Muscle of arm (tissue), 1 donor: ENCODE measurements at regions not wholly inside any gene's neighbourhood (a gene's known extent, or its start where the extent isn't known, plus 50 kb on each side); places are given as distances from the start of the nearest gene placed in this dataset.
A peak's percentile ranks its signal among the peaks of the same experiment; 100 is the strongest.
"Not testable (repeated sequence)": the region's sequence is repeated elsewhere in the genome, so short reads cannot be mapped to it uniquely, and the experiment has no call there.

Source experiments
- DNase-seq: peaks from one replicate; pipeline ENCODE4 v3.0.0-alpha.2; 2013

DNA sequence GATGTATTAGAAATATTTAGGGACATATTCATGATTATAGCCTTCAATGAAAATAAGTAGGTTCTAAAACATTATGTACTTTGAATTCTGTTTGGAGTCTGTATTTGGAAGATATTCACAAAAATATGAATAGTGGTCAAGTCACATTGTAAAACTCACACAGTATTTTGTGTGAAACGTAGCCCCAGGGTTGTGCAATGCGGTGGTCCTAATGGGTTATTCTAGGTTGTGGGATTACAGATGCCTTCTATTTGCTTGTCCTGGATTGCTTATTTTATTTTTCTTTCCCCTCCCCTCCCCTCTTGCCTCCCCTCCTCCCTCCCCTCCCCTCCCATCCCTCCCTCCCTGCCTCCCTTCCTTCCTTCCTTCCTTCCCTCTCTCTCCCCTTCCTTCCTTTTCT lies 93.7 kb upstream of the THUMPD2 start:
- DNase-seq, result no peak

DNA sequence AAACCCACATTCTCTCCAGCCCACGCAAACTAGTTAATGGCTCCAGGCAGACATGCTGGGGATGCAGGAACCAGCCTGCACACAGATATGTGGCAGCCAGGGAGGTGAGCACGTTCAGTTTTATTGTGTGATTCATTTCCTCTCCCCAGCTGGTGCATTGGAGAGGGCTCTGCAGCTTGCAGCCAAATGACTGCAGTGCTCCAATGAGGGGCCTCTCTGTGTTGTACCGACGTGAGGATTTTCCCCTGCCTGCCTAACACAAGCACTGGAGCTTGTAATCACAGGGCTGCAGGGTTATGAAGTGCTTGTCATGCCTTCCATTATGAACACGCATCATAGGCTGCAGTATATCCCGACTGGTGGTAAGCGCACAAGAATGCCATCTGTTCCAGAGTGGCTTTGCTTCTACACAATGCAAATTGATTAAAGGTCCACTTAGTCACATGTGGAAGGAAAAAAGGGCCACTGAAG lies 92.3 kb upstream of the THUMPD2 start:
- DNase-seq, result no peak

DNA sequence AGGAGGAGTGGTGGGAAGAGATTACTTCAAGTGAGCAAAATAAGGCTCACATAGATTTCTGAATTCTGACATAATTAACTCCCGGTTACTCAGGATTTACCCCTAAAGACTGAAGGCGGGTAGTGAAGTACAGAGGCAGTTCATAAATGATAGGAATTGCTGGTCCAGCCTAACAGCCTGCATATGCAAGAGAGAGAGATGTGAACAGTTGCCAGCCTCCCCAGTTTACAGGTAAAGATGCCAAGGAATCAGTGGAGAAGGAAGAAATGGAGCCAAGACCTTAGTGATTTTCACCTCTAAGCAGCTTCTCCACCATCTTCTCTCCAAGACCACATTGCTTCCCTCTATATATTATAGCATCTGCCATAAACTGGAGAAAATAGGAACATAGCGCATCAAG lies 91.8 kb upstream of the THUMPD2 start:
- DNase-seq, result no peak

DNA sequence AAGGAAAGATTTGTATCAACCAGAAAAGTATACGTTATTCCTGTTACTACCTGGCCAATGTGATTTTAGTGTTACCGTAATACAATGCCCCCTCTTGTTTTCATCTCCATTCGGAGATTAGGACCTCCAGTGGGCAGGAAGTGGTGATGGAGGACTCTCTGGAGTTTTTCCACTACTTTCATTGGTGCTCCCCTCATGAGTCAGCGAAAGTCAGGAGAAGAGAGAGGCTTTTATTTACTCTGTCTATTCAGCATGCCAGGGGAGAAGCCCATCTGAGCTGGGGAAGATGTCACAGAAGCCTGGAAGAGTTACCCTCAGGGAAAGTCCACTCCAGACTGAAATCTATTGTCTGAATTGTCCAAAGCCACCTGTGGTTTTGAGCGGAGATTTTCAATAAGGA lies 88.2 kb upstream of the THUMPD2 start:
- DNase-seq, result no peak

DNA sequence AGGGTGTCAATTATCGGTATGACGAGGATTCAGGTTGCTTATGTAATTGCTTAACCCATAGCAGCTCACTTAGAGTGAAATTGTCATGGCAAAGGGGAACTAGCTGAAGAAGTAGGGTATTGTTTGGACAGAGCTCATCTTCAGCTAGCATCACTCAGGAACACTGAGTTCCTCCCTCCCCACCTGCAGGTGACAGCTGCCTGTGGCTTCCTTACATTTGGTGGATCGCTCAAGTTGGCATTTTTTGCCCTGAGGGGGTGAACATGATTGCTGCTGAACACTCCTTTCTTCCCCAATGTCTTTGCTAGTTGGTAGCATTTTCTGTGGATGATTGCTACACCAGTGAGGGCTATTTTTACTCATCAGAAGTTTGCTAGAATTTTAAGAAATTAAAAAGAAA lies 86.7 kb upstream of the THUMPD2 start:
- DNase-seq, result no peak

DNA sequence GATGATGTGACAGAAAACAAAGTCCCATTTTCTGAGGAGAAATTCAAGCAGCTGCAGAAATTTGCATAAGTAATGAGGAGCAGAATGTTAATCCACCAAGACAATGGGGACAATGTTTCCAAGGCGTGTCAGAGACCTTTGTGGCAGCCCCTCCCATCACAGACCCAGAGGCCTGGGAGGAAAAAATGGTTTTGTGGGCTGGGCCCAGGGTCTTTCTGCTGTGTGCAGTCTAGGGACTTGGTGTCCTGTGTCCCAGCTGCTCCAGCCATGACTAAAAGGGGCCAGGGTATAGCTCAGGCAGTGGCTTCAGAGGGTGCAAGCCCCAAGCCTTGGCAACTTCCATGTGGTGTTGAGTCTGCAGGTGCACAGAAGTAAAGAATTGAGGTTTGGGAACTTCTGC lies 84.6 kb upstream of the THUMPD2 start:
- not testable (repeated sequence) for DNase-seq

DNA sequence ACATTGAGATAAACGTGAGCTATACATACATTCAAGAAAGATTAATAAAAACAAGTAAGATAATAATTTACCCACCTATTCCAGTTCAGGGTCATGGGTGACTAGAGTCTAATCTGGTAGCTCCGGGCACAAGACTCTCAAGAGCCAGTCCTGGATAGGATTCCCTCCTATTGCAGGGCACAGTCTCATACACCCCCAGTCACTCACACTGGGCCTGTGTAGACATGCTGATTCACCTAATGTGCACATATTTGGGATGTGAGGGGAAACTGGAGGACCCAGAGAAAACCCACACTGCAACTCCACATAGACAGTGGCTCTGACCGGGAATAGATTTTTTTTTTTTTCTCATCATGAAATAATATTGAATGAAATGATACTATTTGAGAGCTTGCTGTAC lies 81.5 kb upstream of the THUMPD2 start:
- no peak for DNase-seq

DNA sequence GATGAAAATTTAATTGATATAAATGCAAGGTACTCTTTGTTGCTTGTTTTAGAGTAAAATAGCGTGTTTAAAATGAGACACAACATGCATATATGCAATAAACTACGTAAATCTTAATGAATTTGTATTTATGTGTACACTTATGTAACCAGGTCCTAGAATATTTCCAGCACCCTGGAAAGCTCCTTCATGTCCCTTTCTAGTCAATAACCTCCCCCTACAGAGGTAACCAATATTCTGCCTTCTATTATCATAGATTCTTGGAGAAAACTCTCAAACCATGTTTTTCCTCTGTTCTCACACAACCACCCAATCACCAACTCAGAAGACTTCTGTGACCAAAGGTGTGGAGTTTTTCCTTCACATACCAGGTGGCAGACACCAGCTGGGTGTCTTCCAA lies 79.6 kb upstream of the THUMPD2 start:
- DNase-seq, result no peak

DNA sequence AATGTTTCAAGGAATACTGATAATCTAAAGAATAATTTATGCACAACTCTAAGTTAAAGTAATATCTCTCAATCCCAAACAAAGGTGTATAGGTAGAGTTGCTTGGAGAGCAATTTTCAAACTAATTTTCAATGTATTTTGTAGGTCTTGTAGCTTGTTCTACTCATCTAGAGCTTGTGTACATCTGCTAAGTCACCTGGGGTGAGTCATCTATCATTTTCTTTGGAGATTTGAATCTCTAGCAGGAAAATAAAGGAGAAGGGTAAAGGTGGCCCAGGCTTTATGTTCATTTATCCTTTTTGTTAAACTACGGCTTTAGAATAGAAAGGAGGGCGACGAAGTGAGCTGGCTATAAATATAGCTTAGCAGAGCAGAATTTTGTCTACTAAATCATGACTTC lies 76.8 kb upstream of the THUMPD2 start:
- no peak for DNase-seq

DNA sequence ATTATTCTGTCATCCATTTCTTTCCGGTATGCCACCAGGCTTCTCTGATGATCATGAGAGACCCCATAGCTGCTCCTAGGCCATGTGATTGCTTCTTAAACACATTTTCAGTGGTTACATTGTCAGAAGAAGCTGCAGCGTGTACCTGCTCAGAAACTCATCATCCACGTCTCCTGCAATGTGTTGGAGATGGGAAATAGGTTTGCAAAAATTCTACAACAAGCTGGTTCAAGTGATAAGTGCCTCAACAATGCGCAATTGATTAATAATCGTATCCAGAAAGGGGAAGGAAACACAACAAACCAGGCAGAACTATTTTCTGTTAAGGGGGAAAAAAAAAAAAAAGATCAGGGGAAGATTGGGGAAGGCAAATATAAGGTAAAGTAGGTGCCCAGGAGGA lies 75.7 kb upstream of the THUMPD2 start:
- DNase-seq, result no peak

DNA sequence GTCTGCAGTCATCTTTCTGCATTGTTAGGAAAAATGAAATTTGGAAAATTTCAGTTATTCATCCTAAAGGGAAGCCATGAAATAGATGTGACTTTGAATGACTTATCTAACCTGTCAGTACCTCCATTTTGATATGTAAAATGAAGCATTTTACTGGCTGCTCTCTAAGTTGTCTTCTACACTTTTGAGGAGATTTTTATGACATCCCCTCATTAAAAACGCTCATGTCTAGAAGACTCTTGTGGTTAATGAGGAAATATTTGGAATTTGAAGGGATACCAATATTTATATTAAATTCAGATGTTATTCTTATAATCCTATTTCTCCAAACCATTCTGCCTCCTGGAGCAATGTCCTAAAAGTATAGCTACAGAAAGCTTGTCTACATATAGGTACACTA lies 73.8 kb upstream of the THUMPD2 start:
- DNase-seq, result no peak

DNA sequence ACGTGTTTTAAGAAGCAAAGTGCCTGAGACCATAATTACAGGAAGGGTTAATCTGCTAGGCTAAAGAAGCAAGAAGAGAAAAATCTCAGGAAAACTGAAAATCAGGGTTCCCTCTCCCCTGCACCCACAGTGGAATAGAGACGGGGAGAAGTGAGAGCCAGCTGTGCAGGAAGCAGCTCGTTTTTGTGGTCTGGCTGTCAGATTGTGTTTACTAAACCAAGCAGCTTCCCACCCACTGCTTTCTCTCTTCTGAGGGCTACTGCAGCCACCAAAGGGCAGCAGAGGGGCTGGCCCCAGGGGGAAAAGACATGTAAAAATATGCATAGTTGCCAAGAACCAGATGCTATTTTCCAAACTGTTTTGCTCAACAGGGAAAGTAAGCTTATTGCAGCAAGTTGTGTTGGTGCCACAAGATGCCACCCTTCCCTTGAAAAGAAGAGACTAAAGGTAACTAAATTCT lies 72.6 kb upstream of the THUMPD2 start:
- peak; percentile 18 for DNase-seq

DNA sequence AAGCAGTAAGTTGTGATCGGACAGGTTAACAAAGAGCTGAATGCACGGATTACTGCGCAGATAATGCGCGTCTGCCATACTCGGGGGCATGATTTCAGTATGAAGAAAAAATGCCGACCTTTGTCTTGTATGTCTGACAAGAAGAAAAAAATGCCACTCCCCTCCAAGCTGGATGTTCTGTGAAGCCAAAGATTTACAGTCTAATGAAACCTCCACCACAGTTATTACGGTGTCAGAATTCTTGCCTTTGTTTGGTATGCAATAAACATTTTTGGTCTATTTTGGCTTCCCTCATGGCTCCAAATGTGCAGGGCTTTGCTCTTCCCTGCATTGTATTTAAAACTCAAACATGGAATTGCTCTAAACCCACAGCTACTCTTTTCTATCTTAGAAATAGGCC lies 72.2 kb upstream of the THUMPD2 start:
- no peak for DNase-seq

DNA sequence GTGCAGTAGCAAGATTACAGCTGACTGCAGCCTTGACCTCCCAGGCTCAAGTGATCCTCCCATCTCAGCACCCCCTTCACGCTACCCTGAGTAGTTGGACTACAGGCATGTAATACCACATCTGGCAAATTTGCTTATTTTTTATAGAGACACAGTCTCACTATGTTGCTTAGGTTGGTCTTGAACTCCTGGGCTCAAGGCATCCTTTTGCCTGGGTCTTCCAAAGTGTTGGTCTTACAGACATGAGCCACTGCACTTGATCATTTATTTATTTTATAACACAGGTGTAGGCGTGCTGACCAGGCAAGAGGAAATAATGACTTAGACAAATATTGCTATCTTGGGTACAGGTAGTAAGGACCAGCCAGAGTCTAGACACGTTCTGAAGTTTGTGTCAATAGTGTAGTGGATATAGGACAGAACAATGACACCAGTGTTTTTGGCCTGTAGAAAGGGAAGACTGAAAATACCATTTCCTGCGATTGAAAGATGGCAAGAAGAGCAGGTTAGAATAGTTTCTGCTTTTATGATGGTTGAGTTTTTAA lies 71.0 kb upstream of the THUMPD2 start:
- no peak for DNase-seq

DNA sequence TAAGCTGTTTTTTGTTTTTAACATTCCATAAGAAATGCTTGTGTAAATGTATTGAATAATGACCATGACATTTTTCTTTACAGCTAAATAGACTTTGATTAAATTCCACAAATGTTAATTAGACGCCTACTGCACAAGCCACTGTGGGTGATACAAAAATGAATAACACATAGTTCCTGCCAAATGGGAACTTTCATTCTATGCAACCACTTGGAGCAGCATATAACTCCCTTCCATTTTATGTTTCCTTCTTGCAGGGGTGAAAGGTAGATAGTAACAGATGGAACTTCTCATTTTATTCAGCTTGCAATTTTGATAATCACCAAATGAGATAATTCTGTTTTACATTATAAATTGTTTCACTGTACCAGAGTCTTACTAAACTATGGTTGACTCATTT lies 70.0 kb upstream of the THUMPD2 start:
- DNase-seq, result no peak

DNA sequence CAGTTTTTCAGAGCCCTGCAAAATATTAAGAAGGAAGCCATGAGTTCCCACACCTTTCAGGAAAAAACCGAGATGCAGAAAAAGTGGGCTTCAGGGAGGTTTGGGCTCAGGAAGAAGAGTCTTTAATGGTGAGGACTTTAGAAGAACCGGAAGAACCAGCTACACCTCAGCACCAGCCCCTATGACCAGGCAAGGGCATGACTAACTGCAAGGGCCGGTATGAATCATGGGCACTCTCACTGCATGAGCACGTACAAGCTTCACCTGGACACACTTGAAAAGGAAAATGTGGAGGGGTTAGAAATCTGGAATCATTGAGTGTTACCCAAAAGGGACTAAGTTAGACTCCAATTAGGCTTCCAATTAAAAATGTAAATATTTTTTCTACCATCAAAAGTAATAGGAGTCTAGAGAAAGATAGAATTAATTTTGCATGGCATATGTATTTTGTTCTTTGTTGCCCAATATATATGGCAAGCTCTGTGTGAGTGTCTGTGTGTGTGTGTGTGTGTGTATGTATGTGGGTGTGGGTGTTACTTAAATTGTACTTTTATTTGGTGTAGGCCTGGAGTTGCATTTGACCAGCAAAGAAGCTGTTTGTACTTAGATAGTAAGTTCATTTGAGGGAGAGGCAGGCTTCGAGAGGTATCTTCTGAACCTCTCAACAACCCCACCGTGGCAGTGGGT lies 66.5 kb upstream of the THUMPD2 start:
- no peak for DNase-seq

DNA sequence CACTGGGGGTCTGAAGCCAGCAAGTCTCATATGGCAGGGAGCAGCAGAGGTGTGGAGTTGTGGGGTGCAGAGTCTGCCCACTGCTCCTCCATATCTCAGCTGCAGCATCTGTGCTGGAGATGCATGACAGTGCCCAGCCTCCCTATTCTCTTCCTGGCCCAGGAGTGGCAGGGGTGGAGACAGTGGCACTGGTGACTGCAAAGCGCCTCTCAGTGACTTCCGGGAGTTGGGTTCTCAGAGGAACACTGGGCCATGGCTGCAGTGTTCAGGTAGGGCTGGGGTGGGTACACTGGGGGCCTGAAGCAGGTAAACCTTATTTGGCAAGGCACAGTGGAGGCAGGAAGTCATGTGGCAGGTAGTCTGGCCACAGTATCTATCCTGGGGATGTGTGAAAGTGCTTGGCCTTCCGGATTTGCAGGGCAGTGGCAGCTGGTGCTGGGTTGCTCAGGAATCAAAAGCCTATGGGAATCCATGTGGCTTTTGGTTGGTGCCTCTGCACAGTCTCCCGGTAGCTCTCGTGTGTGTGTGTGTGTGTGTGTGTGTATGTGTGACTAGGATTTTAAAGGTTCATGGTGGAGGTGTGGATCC lies 60.3 kb upstream of the THUMPD2 start:
- no peak for DNase-seq

DNA sequence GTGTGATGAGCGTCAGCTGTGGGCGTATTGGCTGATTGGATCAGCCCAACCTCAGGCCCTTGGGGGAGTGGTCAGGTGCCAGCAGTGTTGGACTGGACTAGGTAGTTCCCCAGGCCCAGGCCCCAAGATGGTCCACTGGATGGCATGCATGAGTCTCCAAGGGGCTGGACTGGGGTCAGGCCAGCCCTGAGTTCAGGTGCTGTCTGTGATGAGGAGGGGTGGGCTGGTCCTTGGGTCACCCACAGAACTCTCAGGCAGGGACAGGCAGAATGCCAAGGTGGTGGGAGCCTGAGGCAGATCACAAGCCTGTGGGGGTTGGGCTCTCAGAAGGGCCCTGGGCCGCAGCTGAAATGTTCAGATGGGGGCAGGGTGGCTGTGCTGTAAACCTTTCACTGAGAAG lies 59.5 kb upstream of the THUMPD2 start:
- no peak for DNase-seq

DNA sequence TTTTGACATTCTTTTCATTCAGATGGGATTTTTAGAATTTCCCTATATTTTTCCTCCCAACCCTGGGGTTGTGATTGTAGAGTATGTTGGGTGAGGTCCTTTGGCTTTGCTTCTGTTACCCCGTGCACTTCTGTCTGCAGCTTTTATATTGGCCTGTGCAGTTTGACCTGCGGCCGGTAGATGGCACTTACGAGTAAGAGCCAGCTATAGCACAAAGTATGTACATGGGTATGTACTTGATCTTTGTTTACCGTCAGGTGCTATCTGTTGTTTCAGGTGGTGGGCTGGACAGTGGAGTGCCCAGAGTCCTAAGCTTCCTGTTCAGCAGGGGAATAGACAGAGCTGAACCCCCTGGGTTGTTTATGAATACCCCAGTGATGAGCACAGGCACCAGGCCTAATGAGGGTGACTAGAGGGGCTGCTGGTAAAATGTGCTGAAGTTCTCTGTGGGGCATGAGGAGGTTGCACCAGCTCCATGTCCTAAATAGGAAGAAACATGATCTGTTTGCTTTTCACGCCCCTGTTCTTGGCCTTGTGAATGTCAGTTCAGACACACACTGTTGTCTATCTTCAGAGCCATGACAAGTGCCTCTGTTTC lies 58.9 kb upstream of the THUMPD2 start:
- no peak for DNase-seq

DNA sequence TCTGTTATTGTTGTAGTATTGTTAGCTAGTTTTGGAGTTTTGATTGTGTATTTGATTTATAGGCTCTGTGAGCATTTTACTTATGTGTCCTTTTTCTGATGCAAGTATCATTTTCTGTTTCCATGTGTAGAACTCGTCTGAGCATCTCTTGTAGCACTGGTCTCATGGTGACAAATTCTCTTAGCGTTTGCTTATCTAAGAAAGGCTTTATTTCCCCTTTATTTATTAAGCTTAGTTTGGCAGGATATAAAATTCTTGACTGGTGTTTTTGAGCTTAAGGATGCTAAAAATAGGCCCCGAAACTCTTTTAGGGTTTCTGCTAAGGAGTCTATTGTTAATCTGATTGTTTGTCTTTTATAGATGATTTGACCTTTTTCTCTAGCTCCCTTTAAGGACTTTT lies 57.6 kb upstream of the THUMPD2 start:
- DNase-seq, result no peak

DNA sequence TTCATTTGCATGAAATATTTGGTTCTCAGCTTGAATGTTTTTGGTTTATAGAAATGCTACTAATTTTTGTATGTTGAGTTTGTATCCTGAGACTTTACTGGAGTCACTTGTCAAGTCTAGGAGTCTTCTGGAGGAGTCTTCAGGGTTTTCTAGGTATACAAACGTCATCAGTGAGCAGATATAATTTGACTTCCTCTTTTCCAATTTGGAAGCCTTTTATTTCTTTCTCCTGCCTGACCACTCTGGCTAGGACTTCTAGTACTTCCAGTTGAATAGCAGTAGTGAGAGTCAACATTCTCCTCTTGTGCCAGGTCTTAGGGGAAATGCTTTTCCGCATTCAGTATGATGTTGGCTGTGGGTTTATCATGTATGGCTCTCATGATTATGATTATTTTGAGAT lies 55.4 kb upstream of the THUMPD2 start:
- DNase-seq, result no peak

DNA sequence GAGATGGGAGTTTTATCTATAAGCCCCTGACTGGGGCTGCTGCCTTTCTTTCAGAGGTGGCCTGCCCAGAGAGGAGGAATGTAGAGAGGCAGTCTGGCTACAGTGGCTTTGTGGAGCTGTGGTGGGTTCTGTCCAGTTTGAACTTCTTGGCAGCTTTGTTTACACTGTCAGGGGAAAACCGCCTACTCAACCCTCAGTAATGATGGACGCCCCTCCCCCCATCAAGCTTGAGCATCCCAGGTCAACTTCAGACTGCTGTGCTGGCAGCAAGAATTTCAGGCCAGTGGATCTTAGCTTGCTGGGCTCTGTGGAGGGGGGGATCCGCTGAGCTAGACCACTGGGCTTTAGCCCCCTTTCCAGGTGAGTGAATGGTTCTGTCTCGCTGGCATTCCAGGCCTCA lies 51.6 kb upstream of the THUMPD2 start:
- not testable (repeated sequence) for DNase-seq
